ENCODE measurements at regions not wholly inside any gene's neighbourhood (a gene's known extent, or its start where the extent isn't known, plus 50 kb on each side); places are given as distances from the start of the nearest gene placed in this dataset.

GRCh38 chr16:49179714-49180330, 101.8 kb downstream of the CBLN1 start:
- Histone ChIP-seq H3K27me3 (ENCODE audit: insufficient read depth, low read length) (no peaks in the 10 kb centered on the region), H3K79me2 (ENCODE audit: insufficient read depth, low read length) (no peaks in the 10 kb centered on the region), H4K20me1 (ENCODE audit: insufficient read depth, low read length) (no peaks in the 10 kb centered on the region), H3K27ac (ENCODE audit: low read depth, low read length) (no peak overlapping the region), H3K4me2 (ENCODE audit: insufficient read depth, low read length) (no peak overlapping the region), H3K4me3 (ENCODE audit: insufficient read depth, low read length) (no peak overlapping the region), H3K9me3 (ENCODE audit: low read depth, low read length) (no peaks in the 10 kb centered on the region), H2AFZ (ENCODE audit: low read length) (no peak overlapping the region), H3K36me3 (ENCODE audit: insufficient read depth, low read length) (no peaks in the 10 kb centered on the region), H3K4me1 (ENCODE audit: insufficient read depth, low read length) (no peaks in the 10 kb centered on the region)
- DNase-seq (ENCODE audit: insufficient read length, low spot score, missing footprints) = no peak
- TF ChIP-seq, protein P1, sequence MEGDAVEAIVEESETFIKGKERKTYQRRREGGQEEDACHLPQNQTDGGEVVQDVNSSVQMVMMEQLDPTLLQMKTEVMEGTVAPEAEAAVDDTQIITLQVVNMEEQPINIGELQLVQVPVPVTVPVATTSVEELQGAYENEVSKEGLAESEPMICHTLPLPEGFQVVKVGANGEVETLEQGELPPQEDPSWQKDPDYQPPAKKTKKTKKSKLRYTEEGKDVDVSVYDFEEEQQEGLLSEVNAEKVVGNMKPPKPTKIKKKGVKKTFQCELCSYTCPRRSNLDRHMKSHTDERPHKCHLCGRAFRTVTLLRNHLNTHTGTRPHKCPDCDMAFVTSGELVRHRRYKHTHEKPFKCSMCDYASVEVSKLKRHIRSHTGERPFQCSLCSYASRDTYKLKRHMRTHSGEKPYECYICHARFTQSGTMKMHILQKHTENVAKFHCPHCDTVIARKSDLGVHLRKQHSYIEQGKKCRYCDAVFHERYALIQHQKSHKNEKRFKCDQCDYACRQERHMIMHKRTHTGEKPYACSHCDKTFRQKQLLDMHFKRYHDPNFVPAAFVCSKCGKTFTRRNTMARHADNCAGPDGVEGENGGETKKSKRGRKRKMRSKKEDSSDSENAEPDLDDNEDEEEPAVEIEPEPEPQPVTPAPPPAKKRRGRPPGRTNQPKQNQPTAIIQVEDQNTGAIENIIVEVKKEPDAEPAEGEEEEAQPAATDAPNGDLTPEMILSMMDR (IDR thresholded peaks at IDR 0.05; ENCODE audit: extremely low read depth, low read depth, low read length) = no peak

GRCh38 chr16:49168126-49168525, 113.5 kb downstream of the CBLN1 start:
- H3K36me3 ChIP-seq (ENCODE audit: insufficient read depth, low read length) = no peaks in the 10 kb centered on the region
- H3K9me3 ChIP-seq (ENCODE audit: low read depth, low read length) = no peaks in the 10 kb centered on the region
- TF ChIP-seq, protein P1 (IDR thresholded peaks at IDR 0.05; ENCODE audit: extremely low read depth, low read depth, low read length) = no peak
- H3K79me2 ChIP-seq (ENCODE audit: insufficient read depth, low read length) = no peaks in the 10 kb centered on the region
- no peaks in the 10 kb centered on the region for H3K4me1 ChIP-seq (ENCODE audit: insufficient read depth, low read length)
- H3K27me3 ChIP-seq (ENCODE audit: insufficient read depth, low read length) = no peaks in the 10 kb centered on the region
- H2AFZ ChIP-seq (ENCODE audit: low read length) = no peak overlapping the region
- no peak overlapping the region for H3K27ac ChIP-seq (ENCODE audit: low read depth, low read length)
- DNase-seq (ENCODE audit: insufficient read length, low spot score, missing footprints) = no peak
- no peak overlapping the region for H3K4me2 ChIP-seq (ENCODE audit: insufficient read depth, low read length)
- H3K4me3 ChIP-seq (ENCODE audit: insufficient read depth, low read length) = no peak overlapping the region
- no peaks in the 10 kb centered on the region for H4K20me1 ChIP-seq (ENCODE audit: insufficient read depth, low read length)

- H3K9me3 ChIP-seq (ENCODE audit: low read depth, low read length) = no peaks in the 10 kb centered on the region
- no peak overlapping the region for H2AFZ ChIP-seq (ENCODE audit: low read length)
- no peaks in the 10 kb centered on the region for H3K27me3 ChIP-seq (ENCODE audit: insufficient read depth, low read length)
- no peaks in the 10 kb centered on the region for H3K4me1 ChIP-seq (ENCODE audit: insufficient read depth, low read length)
- no peak for DNase-seq (ENCODE audit: insufficient read length, low spot score, missing footprints)
- H3K79me2 ChIP-seq (ENCODE audit: insufficient read depth, low read length) = no peaks in the 10 kb centered on the region
- no peaks in the 10 kb centered on the region for H3K36me3 ChIP-seq (ENCODE audit: insufficient read depth, low read length)
- TF ChIP-seq, protein P1 (IDR thresholded peaks at IDR 0.05; ENCODE audit: extremely low read depth, low read depth, low read length) = no peak
- no peak overlapping the region for H3K27ac ChIP-seq (ENCODE audit: low read depth, low read length)
- H3K4me2 ChIP-seq (ENCODE audit: insufficient read depth, low read length) = no peak overlapping the region
- no peaks in the 10 kb centered on the region for H4K20me1 ChIP-seq (ENCODE audit: insufficient read depth, low read length)
- H3K4me3 ChIP-seq (ENCODE audit: insufficient read depth, low read length) = no peak overlapping the region
Measured at GRCh38 chr16:49165025-49165424, 116.6 kb downstream of the CBLN1 start.

- TF ChIP-seq, protein P1 (IDR thresholded peaks at IDR 0.05; ENCODE audit: extremely low read depth, low read depth, low read length) = no peak
- Histone ChIP-seq H3K9me3 (ENCODE audit: low read depth, low read length) (peaks cover 2% of the 10 kb centered on the region), H3K79me2 (ENCODE audit: insufficient read depth, low read length) (no peaks in the 10 kb centered on the region), H3K36me3 (ENCODE audit: insufficient read depth, low read length) (no peaks in the 10 kb centered on the region), H3K27ac (ENCODE audit: low read depth, low read length) (no peak overlapping the region), H3K4me3 (ENCODE audit: insufficient read depth, low read length) (no peak overlapping the region), H3K4me2 (ENCODE audit: insufficient read depth, low read length) (no peak overlapping the region), H3K27me3 (ENCODE audit: insufficient read depth, low read length) (no peaks in the 10 kb centered on the region), H4K20me1 (ENCODE audit: insufficient read depth, low read length) (no peaks in the 10 kb centered on the region), H3K4me1 (ENCODE audit: insufficient read depth, low read length) (no peaks in the 10 kb centered on the region), H2AFZ (ENCODE audit: low read length) (no peak overlapping the region)
- no peak for DNase-seq (ENCODE audit: insufficient read length, low spot score, missing footprints)
Measured at GRCh38 chr16:49161191-49161590, 120.4 kb downstream of the CBLN1 start.
